Mesothelial cell of epicardium (in vitro differentiated cells): ENCODE measurements at regions not wholly inside any gene's neighbourhood (a gene's known extent, or its start where the extent isn't known, plus 50 kb on each side); places are given as distances from the start of the nearest gene placed in this dataset.
"Not testable (repeated sequence)": the region's sequence is repeated elsewhere in the genome, so short reads cannot be mapped to it uniquely, and the experiment has no call there.

ENCODE experiments used
- DNase-seq, 2 experiments: peaks; one replicate each; pipeline ENCODE4 v3.0.0; 2021; ENCODE audit warnings: low spot score in 2 of 2; ENCODE audit not compliant: unreplicated experiment in 2 of 2
- H3K27ac Mint-ChIP-seq: 2 replicates; pipeline ENCODE4 v1.8.0; 2021; ENCODE audit warnings: mixed read lengths
- H3K27me3 Mint-ChIP-seq: 2 replicates; pipeline ENCODE4 v1.8.0; 2021; ENCODE audit warnings: low read depth, mixed read lengths
- H3K36me3 Mint-ChIP-seq: 2 replicates; pipeline ENCODE4 v1.8.0; 2021; ENCODE audit warnings: mixed read lengths
- H3K4me1 Mint-ChIP-seq: 2 replicates; pipeline ENCODE4 v1.8.0; 2021; ENCODE audit warnings: mixed read lengths
- H3K4me3 Mint-ChIP-seq: 2 replicates; pipeline ENCODE4 v1.8.0; 2021; ENCODE audit warnings: mild to moderate bottlenecking, moderate library complexity, mixed read lengths
- H3K9me3 Mint-ChIP-seq: 2 replicates; pipeline ENCODE4 v1.8.0; 2021; ENCODE audit warnings: mixed read lengths
- TF ChIP-seq, protein P1 (sequence below): fragments of 200-600 bp; sonication (generic); IDR thresholded peaks from one replicate; pipeline ENCODE4 v1.5.0; 2021; ENCODE audit warnings: antibody characterized with exemption; ENCODE audit not compliant: unreplicated experiment

- TF ChIP-seq, protein P1, sequence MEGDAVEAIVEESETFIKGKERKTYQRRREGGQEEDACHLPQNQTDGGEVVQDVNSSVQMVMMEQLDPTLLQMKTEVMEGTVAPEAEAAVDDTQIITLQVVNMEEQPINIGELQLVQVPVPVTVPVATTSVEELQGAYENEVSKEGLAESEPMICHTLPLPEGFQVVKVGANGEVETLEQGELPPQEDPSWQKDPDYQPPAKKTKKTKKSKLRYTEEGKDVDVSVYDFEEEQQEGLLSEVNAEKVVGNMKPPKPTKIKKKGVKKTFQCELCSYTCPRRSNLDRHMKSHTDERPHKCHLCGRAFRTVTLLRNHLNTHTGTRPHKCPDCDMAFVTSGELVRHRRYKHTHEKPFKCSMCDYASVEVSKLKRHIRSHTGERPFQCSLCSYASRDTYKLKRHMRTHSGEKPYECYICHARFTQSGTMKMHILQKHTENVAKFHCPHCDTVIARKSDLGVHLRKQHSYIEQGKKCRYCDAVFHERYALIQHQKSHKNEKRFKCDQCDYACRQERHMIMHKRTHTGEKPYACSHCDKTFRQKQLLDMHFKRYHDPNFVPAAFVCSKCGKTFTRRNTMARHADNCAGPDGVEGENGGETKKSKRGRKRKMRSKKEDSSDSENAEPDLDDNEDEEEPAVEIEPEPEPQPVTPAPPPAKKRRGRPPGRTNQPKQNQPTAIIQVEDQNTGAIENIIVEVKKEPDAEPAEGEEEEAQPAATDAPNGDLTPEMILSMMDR, result peak; percentile 22
- no peaks in the 10 kb centered on the region for H3K36me3 Mint-ChIP-seq
- H3K4me3 Mint-ChIP-seq, result no peak overlapping the region
- H3K27me3 Mint-ChIP-seq, result no peaks in the 10 kb centered on the region
- DNase-seq, result no peak
- no peak overlapping the region for H3K27ac Mint-ChIP-seq
- H3K9me3 Mint-ChIP-seq, result peaks cover 4% of the 10 kb centered on the region
- no peaks in the 10 kb centered on the region for H3K4me1 Mint-ChIP-seq
Measured at GRCh38 chr12:23361971-23362370, 587.5 kb downstream of the SOX5 start.

DNA sequence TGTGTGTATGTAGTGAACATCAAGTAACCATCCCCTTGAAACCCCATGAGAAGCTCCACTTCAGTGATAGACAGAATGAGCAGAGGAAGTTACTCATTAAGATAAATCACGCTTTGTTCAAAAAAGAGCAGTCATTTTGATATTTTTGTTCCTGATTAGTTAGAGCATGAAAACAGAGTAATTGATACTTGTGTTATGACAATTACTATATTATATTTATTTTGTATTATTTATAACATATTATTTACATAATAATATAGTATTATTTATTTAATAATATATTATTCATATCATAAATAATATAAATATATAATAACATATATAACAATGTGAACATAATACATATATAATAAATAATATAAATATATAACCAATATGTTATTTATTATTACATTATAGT, 580.9 kb downstream of the SOX5 start:
- no peak for DNase-seq
- Mint-ChIP-seq H3K4me3 (no peak overlapping the region), H3K27ac (no peak overlapping the region), H3K4me1 (no peaks in the 10 kb centered on the region), H3K27me3 (no peaks in the 10 kb centered on the region), H3K9me3 (peaks cover 10% of the 10 kb centered on the region), H3K36me3 (no peaks in the 10 kb centered on the region)
- TF ChIP-seq, protein P1, result no peak

- peaks cover 3% of the 10 kb centered on the region for H3K36me3 Mint-ChIP-seq
- H3K9me3 Mint-ChIP-seq, result peaks cover 52% of the 10 kb centered on the region
- TF ChIP-seq, protein P1, result no peak
- H3K4me3 Mint-ChIP-seq, result no peak overlapping the region
- no peak for DNase-seq
- H3K4me1 Mint-ChIP-seq, result no peaks in the 10 kb centered on the region
- no peak overlapping the region for H3K27ac Mint-ChIP-seq
- H3K27me3 Mint-ChIP-seq, result no peaks in the 10 kb centered on the region
Measured at GRCh38 chr12:23375621-23376020, 573.8 kb downstream of the SOX5 start.

DNA sequence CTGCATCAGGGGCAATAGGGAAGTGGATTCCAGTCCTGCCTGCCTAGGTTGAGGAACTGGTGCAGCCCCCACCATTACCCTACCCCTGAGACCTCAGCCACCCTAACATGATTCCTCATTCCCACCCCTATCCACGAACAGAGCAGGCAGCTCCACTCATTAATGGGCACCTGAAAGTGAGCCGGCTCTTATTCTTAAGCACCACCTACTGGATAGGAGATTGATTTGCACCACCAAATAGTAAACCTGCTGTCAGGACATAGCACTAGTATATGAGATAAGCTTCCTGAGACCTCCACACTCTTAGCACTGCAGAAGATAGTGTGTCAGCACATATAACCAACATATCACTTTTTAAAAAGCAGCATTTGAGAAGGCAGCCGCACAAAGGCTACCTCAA, 573.2 kb downstream of the SOX5 start:
- no peak for DNase-seq
- Mint-ChIP-seq H3K9me3 (peaks cover 57% of the 10 kb centered on the region), H3K4me1 (no peaks in the 10 kb centered on the region), H3K36me3 (peaks cover 3% of the 10 kb centered on the region), H3K27ac (no peak overlapping the region), H3K27me3 (no peaks in the 10 kb centered on the region), H3K4me3 (no peak overlapping the region)
- TF ChIP-seq, protein P1, result no peak

GRCh38 chr12:23380419-23381100, 568.9 kb downstream of the SOX5 start:
- no peaks in the 10 kb centered on the region for H3K4me1 Mint-ChIP-seq
- peaks cover 3% of the 10 kb centered on the region for H3K36me3 Mint-ChIP-seq
- H3K27me3 Mint-ChIP-seq, result no peaks in the 10 kb centered on the region
- peaks cover 52% of the 10 kb centered on the region for H3K9me3 Mint-ChIP-seq
- no peak overlapping the region for H3K27ac Mint-ChIP-seq
- H3K4me3 Mint-ChIP-seq, result no peak overlapping the region
- no peak for DNase-seq
- TF ChIP-seq, protein P1, result no peak

DNA sequence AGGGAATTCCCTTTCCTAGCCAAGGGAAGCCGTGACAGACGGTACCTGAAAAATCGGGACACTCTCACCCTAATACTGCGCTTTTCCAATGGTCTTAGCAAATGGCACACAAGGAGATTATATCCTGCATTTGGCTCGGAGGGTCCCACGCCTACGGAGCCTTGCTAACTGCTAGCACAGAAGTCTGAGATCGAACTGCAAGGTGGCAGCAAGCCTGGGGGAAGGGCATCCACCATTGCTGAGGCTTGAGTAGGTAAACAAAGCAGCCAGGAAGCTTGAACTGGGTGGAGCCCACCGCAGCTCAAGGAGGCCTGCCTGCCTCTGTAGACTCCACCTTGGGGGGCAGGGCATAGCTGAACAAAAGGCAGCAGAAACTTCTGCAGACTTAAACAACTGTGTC, 560.6 kb downstream of the SOX5 start:
- not testable (repeated sequence) for H3K4me1 Mint-ChIP-seq, H3K27ac Mint-ChIP-seq, H3K36me3 Mint-ChIP-seq, H3K4me3 Mint-ChIP-seq, DNase-seq, H3K27me3 Mint-ChIP-seq
- H3K9me3 Mint-ChIP-seq, result peaks cover 21% of the 10 kb centered on the region

- H3K27me3 Mint-ChIP-seq, H3K4me3 Mint-ChIP-seq, H3K27ac Mint-ChIP-seq, H3K36me3 Mint-ChIP-seq, DNase-seq, H3K4me1 Mint-ChIP-seq: not testable (repeated sequence)
- H3K9me3 Mint-ChIP-seq, result peaks cover 21% of the 10 kb centered on the region
Measured at GRCh38 chr12:23389315-23389714, 560.2 kb downstream of the SOX5 start.
